IMR-90 (cell line): ENCODE measurements at regions not wholly inside any gene's neighbourhood (a gene's known extent, or its start where the extent isn't known, plus 50 kb on each side); places are given as distances from the start of the nearest gene placed in this dataset.

ENCODE experiments used
- ATAC-seq: fragments of 200-7000 bp; cut with Tn5 transposase; 2 replicates; pipeline ENCODE4 v1.9.1; 2020; ENCODE audit warnings: low read depth, mild to moderate bottlenecking, moderate library complexity
- BruUV-seq: library from RNA; stranded (reverse); fragments of 400-500 nt; replicated peaks from 2 replicates; lab custom pipeline; 2021; lab: Mats Ljungman, UMichigan
- CTCF ChIA-PET: fragments of 300-600 bp; formaldehyde crosslinking; extraction: SDS; loops from one replicate; lab custom pipeline; 2021; ENCODE audit warnings: antibody characterized with exemption; lab: Yijun Ruan, JAX
- POLR2A ChIA-PET: fragments of 300-600 bp; sonication (Branson Sonifier 250); formaldehyde crosslinking; loops from one replicate; lab custom pipeline; 2022; ENCODE audit warnings: antibody characterized with exemption; ENCODE audit not compliant: unreplicated experiment; lab: Charles Lee
- DNase-seq: peaks from one replicate; pipeline ENCODE4 v3.0.0; 2013
- H2AFZ ChIP-seq: replicated peaks from 2 replicates; pipeline ENCODE3; 2013; ENCODE audit warnings: low read length, mild to moderate bottlenecking; ENCODE audit not compliant: poor library complexity
- H2AK5ac ChIP-seq: 2 replicates; pipeline ENCODE4 v1.6.1; 2013; ENCODE audit warnings: low read depth, low read length, inconsistent platforms
- H2AK9ac ChIP-seq: replicated peaks from 2 replicates; pipeline ENCODE3; 2013; ENCODE audit warnings: mild to moderate bottlenecking, low read depth, low read length, moderate library complexity; ENCODE audit not compliant: poor library complexity
- H2BK120ac ChIP-seq: 2 replicates; pipeline ENCODE4 v1.6.1; 2013; ENCODE audit warnings: low read depth, low read length, inconsistent platforms
- H2BK15ac ChIP-seq: 3 replicates; pipeline ENCODE4 v1.6.1; 2013; ENCODE audit warnings: low read depth, low read length, inconsistent platforms
- H2BK20ac ChIP-seq: 2 replicates; pipeline ENCODE4 v1.6.1; 2013; ENCODE audit warnings: low read depth, mild to moderate bottlenecking, inconsistent platforms, low read length, moderate library complexity
- H2BK5ac ChIP-seq: 2 replicates; pipeline ENCODE4 v1.6.1; 2013; ENCODE audit warnings: mild to moderate bottlenecking, low read depth, low read length, inconsistent platforms; ENCODE audit not compliant: poor library complexity, severe bottlenecking
- H3K14ac ChIP-seq: replicated peaks from 2 replicates; pipeline ENCODE4 v1.6.1; 2013; ENCODE audit warnings: low read depth, low read length, inconsistent platforms
- H3K18ac ChIP-seq: 2 replicates; pipeline ENCODE4 v1.6.1; 2013; ENCODE audit warnings: low read depth, low read length, control low read depth
- H3K23ac ChIP-seq: 2 replicates; pipeline ENCODE4 v1.6.1; 2013; ENCODE audit warnings: low read depth, low read length, inconsistent platforms
- H3K27ac ChIP-seq: 2 replicates; pipeline ENCODE4 v1.5.1; 2013; ENCODE audit warnings: mild to moderate bottlenecking, control low read depth, low read length; ENCODE audit not compliant: insufficient read depth
- H3K27me3 ChIP-seq: 2 replicates; pipeline ENCODE4 v1.6.1; 2013; ENCODE audit warnings: low read length; ENCODE audit not compliant: control insufficient read depth, insufficient read depth
- H3K36me3 ChIP-seq: 2 replicates; pipeline ENCODE4 v1.6.1; 2013; ENCODE audit warnings: low read length, mixed read lengths; ENCODE audit not compliant: control insufficient read depth, insufficient read depth
- H3K4ac ChIP-seq: 2 replicates; pipeline ENCODE4 v1.6.1; 2013; ENCODE audit warnings: low read depth, low read length, inconsistent platforms
- H3K4me1 ChIP-seq: 2 replicates; pipeline ENCODE4 v1.6.1; 2013; ENCODE audit warnings: low read length, mixed read lengths; ENCODE audit not compliant: control insufficient read depth, insufficient read depth
- H3K4me2 ChIP-seq: 2 replicates; pipeline ENCODE4 v1.6.1; 2013; ENCODE audit warnings: low read depth, mild to moderate bottlenecking, control low read depth, low read length, moderate library complexity
- H3K4me3 ChIP-seq: 2 replicates; pipeline ENCODE4 v1.5.1; 2013; ENCODE audit warnings: low read depth, mild to moderate bottlenecking, control low read depth, low read length, moderate library complexity; ENCODE audit not compliant: insufficient read depth
- H3K56ac ChIP-seq: 2 replicates; pipeline ENCODE4 v1.6.1; 2013; ENCODE audit warnings: low read length, inconsistent platforms; ENCODE audit not compliant: insufficient read depth; ENCODE audit errors: extremely low read depth
- H3K79me1 ChIP-seq, 2 experiments: 2 replicates each; pipeline ENCODE4 v1.6.1; 2013; ENCODE audit warnings: low read length in 2 of 2, inconsistent platforms in 1 of 2, low read depth in 1 of 2
- H3K9ac ChIP-seq: 2 replicates; pipeline ENCODE4 v1.6.1; 2013; ENCODE audit warnings: low read depth, low read length, control low read depth
- H3K9me1 ChIP-seq: 2 replicates; pipeline ENCODE4 v1.6.1; 2013; ENCODE audit warnings: low read length, inconsistent platforms; ENCODE audit not compliant: insufficient read depth
- H3K9me3 ChIP-seq: 2 replicates; pipeline ENCODE4 v1.6.1; 2013; ENCODE audit warnings: low read length; ENCODE audit not compliant: control insufficient read depth, insufficient read depth
- H4K20me1 ChIP-seq: 2 replicates; pipeline ENCODE4 v1.6.1; 2013; ENCODE audit warnings: low read length, inconsistent platforms; ENCODE audit not compliant: insufficient read depth
- H4K5ac ChIP-seq: 2 replicates; pipeline ENCODE4 v1.6.1; 2013; ENCODE audit warnings: mild to moderate bottlenecking, low read depth, low read length, control low read depth
- H4K8ac ChIP-seq, 2 experiments: 2 replicates each; pipeline ENCODE4 v1.6.1; 2013; ENCODE audit warnings: low read depth in 2 of 2, low read length in 2 of 2, control low read depth in 1 of 2, inconsistent platforms in 1 of 2
- H4K91ac ChIP-seq: 2 replicates; pipeline ENCODE4 v1.6.1; 2013; ENCODE audit warnings: low read depth, low read length, inconsistent platforms; ENCODE audit not compliant: insufficient read depth
- CTCF ChIP-seq: conservative IDR thresholded peaks from 2 replicates; pipeline ENCODE4 v1.5.1; 2012; ENCODE audit warnings: mild to moderate bottlenecking, low read depth, low read length, improper control_type of control experiment
- FOS ChIP-seq: fragments of 150-350 bp; IDR thresholded peaks from 2 replicates; pipeline ENCODE4 v1.6.1; 2016; ENCODE audit warnings: low read depth, low read length
- MAZ ChIP-seq: IDR thresholded peaks from 2 replicates; pipeline ENCODE4 v1.6.1; 2012; ENCODE audit warnings: low read depth, mild to moderate bottlenecking, low read length, improper control_type of control experiment, moderate library complexity, borderline replicate concordance
- MXI1 ChIP-seq: IDR thresholded peaks from 2 replicates; pipeline ENCODE4 v1.6.1; 2012; ENCODE audit warnings: low read depth, mild to moderate bottlenecking, low read length, moderate library complexity, borderline replicate concordance
- RAD21 ChIP-seq: IDR thresholded peaks from 2 replicates; pipeline ENCODE4 v1.6.1; 2012; ENCODE audit warnings: low read length, improper control_type of control experiment
- RCOR1 ChIP-seq: IDR thresholded peaks from 2 replicates; pipeline ENCODE4 v1.6.1; 2012; ENCODE audit warnings: mild to moderate bottlenecking, low read length, improper control_type of control experiment; ENCODE audit not compliant: insufficient replicate concordance
- SMC3 ChIP-seq: fragments of 150-350 bp; IDR thresholded peaks from 2 replicates; pipeline ENCODE4 v1.6.1; 2016; ENCODE audit warnings: low read depth, mild to moderate bottlenecking, antibody characterized with exemption, low read length, moderate library complexity
- USF2 ChIP-seq: fragments of 150-350 bp; IDR thresholded peaks from 2 replicates; pipeline ENCODE4 v1.6.1; 2017; ENCODE audit warnings: mild to moderate bottlenecking, antibody characterized with exemption, low read length, low read depth
- WGBS, 2 experiments: methylation state at CpG; one replicate each; pipeline versions ENCODE4 v1.1.5 to v1.1.7; 2013; ENCODE audit warnings: missing lambda C conversion rate in 2 of 2; ENCODE audit not compliant: insufficient read length in 1 of 2; ENCODE audit errors: extremely low coverage in 2 of 2; 5-methylcytosine and 5-hydroxymethylcytosine counted together
- dilution Hi-C: fragments of 300-500 bp; cut with HindIII; formaldehyde crosslinking; loops from one replicate; pipeline ENCODE4 v1.14.3; 2018; ENCODE audit warnings: low sequenced_read_pairs; ENCODE audit not compliant: unreplicated experiment
- in situ Hi-C: fragments of 300-500 bp; cut with MboI; formaldehyde crosslinking; loops from 3 replicates; pipeline ENCODE4 v1.14.3; 2019; ENCODE audit warnings: low sequenced_read_pairs, inconsistent platforms, mixed read lengths
- intact Hi-C: fragments of 100-400 bp; cut with micrococcal nuclease; formaldehyde crosslinking; loops from 2 replicates; pipeline ENCODE4 v1.10.0; 2022

GRCh38 chr2:60331115-60331809 is 222.2 kb downstream of the BCL11A start:
- CTCF ChIA-PET, result no interaction called here

More at GRCh38 chr2:60331115-60331809, 222.2 kb downstream of the BCL11A start:
- Histone ChIP-seq H2BK20ac (no peak overlapping the region), H3K27ac (no peak overlapping the region), H3K9ac (no peak overlapping the region), H2AK5ac (no peak overlapping the region), H3K56ac (no peak overlapping the region), H4K20me1 (no peaks in the 10 kb centered on the region), H3K4me2 (no peak overlapping the region), H3K4me1 (no peaks in the 10 kb centered on the region), H3K27me3 (no peaks in the 10 kb centered on the region), H3K4ac (no peak overlapping the region), H2BK120ac (no peak overlapping the region), H2AK9ac (no peak overlapping the region), H4K5ac (no peak overlapping the region), H3K23ac (no peak overlapping the region), H4K8ac (no peak overlapping the region), H3K4me3 (no peak overlapping the region), H2BK15ac (no peak overlapping the region), H3K9me1 (no peaks in the 10 kb centered on the region), H3K79me1 (no peaks in the 10 kb centered on the region), H4K91ac (no peak overlapping the region), H2BK5ac (no peak overlapping the region), H3K36me3 (no peaks in the 10 kb centered on the region), H3K14ac (no peak overlapping the region), H2AFZ (no peak overlapping the region), H3K18ac (no peak overlapping the region), H3K9me3 (no peaks in the 10 kb centered on the region)
- TF ChIP-seq CTCF, result no peak
- no peak for TF ChIP-seq RCOR1
- TF ChIP-seq FOS, result no peak
- TF ChIP-seq MXI1, result no peak
- no peak for TF ChIP-seq USF2
- no peak for TF ChIP-seq MAZ
- no peak for TF ChIP-seq RAD21
- TF ChIP-seq SMC3, result no peak
- BruUV-seq, result no TSS peak
- ATAC-seq (no peak), DNase-seq (no peak)
- intact Hi-C loops (no loop called here), in situ Hi-C loops (no loop called here), dilution Hi-C loops (no loop called here)
- POLR2A ChIA-PET, result no interaction called here
- no CpG with 5 or more reads among the region's 7 CpGs for WGBS, 2 experiments
